DND-41 (cell line): ENCODE measurements at regions not wholly inside any gene's neighbourhood (a gene's known extent, or its start where the extent isn't known, plus 50 kb on each side); places are given as distances from the start of the nearest gene placed in this dataset.

Experiments used
- ATAC-seq: fragments of 200-7000 bp; cut with Tn5 transposase; 3 replicates; pipeline ENCODE4 v1.9.1; 2021; ENCODE audit warnings: low read depth; ENCODE audit not compliant: insufficient read depth
- DNase-seq: peaks from one replicate; pipeline ENCODE4 v3.0.0-alpha.2; 2020
- H2AFZ ChIP-seq: 2 replicates; pipeline ENCODE4 v1.6.0; 2012; ENCODE audit warnings: low read depth, low read length
- H3K27ac ChIP-seq: 2 replicates; pipeline ENCODE4 v1.5.1; 2012; ENCODE audit warnings: low read length, inconsistent platforms
- H3K27me3 ChIP-seq: fragments of 200-600 bp; sonication (generic); 2 replicates; pipeline ENCODE4 v1.6.0; 2012; ENCODE audit warnings: low read length, mild to moderate bottlenecking, inconsistent platforms; ENCODE audit not compliant: insufficient read depth, poor library complexity
- H3K36me3 ChIP-seq: 2 replicates; pipeline ENCODE4 v1.5.1; 2012; ENCODE audit warnings: low read length, inconsistent platforms; ENCODE audit not compliant: insufficient read depth
- H3K4me1 ChIP-seq: 2 replicates; pipeline ENCODE4 v1.5.1; 2012; ENCODE audit warnings: mild to moderate bottlenecking, low read length; ENCODE audit not compliant: insufficient read depth
- H3K4me2 ChIP-seq: 2 replicates; pipeline ENCODE4 v1.6.0; 2012; ENCODE audit warnings: mild to moderate bottlenecking, moderate library complexity, low read length, inconsistent platforms; ENCODE audit not compliant: insufficient read depth
- H3K4me3 ChIP-seq, 2 experiments: fragments of 200-600 bp in 1 of 2; shearing (Covaris generic) in 1 of 2; 2 replicates each; pipeline ENCODE4 v1.5.1; 2012 to 2016; ENCODE audit warnings: inconsistent platforms in 2 of 2, low read length in 2 of 2, mild to moderate bottlenecking in 2 of 2, low read depth in 1 of 2, moderate library complexity in 1 of 2
- H3K79me2 ChIP-seq: 2 replicates; pipeline ENCODE4 v1.6.0; 2012; ENCODE audit warnings: low read length, inconsistent platforms; ENCODE audit not compliant: insufficient read depth
- H3K9ac ChIP-seq: 2 replicates; pipeline ENCODE4 v1.6.0; 2012; ENCODE audit warnings: low read depth, mild to moderate bottlenecking, inconsistent platforms, low read length, moderate library complexity
- H3K9me3 ChIP-seq: 2 replicates; pipeline ENCODE4 v1.5.1; 2012; ENCODE audit warnings: low read length, moderate library complexity, mild to moderate bottlenecking, inconsistent platforms; ENCODE audit not compliant: insufficient read depth, severe bottlenecking
- H4K20me1 ChIP-seq: 2 replicates; pipeline ENCODE4 v1.6.0; 2012; ENCODE audit warnings: low read length; ENCODE audit not compliant: insufficient read depth
- EZH2 ChIP-seq: IDR thresholded peaks from 3 replicates; pipeline ENCODE4 v1.6.1; 2012; ENCODE audit warnings: borderline replicate concordance, low read depth, mild to moderate bottlenecking, moderate library complexity, low read length, inconsistent platforms; ENCODE audit not compliant: severe bottlenecking
- TF ChIP-seq, protein P1 (sequence below): IDR thresholded peaks from 2 replicates; pipeline ENCODE4 v1.5.1; 2012; ENCODE audit warnings: borderline replicate concordance, low read length, moderate library complexity, mild to moderate bottlenecking; ENCODE audit not compliant: poor library complexity, severe bottlenecking; ENCODE audit errors: extremely low read depth

DNA sequence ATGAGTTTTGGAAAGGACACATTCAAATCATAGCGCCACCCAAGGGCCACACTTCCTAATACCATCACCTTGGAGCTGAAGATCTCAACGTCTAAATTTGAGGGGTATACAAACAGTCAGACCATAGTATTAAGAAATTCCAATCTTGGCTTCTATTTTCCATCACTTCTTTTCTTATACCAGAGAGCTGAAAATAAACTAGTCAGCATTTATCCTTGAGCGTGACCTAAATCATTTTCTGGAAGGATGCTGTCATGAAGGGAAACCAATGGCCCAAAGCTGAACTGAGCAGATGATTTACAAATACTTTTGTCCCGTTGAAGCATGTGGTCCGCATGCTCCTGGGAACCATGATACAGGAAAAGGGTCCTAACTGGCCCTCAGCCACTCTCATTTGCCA is 921.9 kb downstream of the CCSER2 start:
- Histone ChIP-seq H2AFZ (no peak overlapping the region), H3K4me3 (no peak overlapping the region), H4K20me1 (no peaks in the 10 kb centered on the region), H3K79me2 (no peaks in the 10 kb centered on the region), H3K9me3 (no peaks in the 10 kb centered on the region), H3K27me3 (no peaks in the 10 kb centered on the region), H3K36me3 (no peaks in the 10 kb centered on the region), H3K4me2 (no peak overlapping the region), H3K27ac (no peak overlapping the region), H3K4me1 (no peaks in the 10 kb centered on the region), H3K9ac (no peak overlapping the region)
- no peak for TF ChIP-seq EZH2
- TF ChIP-seq, protein P1, sequence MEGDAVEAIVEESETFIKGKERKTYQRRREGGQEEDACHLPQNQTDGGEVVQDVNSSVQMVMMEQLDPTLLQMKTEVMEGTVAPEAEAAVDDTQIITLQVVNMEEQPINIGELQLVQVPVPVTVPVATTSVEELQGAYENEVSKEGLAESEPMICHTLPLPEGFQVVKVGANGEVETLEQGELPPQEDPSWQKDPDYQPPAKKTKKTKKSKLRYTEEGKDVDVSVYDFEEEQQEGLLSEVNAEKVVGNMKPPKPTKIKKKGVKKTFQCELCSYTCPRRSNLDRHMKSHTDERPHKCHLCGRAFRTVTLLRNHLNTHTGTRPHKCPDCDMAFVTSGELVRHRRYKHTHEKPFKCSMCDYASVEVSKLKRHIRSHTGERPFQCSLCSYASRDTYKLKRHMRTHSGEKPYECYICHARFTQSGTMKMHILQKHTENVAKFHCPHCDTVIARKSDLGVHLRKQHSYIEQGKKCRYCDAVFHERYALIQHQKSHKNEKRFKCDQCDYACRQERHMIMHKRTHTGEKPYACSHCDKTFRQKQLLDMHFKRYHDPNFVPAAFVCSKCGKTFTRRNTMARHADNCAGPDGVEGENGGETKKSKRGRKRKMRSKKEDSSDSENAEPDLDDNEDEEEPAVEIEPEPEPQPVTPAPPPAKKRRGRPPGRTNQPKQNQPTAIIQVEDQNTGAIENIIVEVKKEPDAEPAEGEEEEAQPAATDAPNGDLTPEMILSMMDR, result no peak
- ATAC-seq (no peak), DNase-seq (no peak)

DNA sequence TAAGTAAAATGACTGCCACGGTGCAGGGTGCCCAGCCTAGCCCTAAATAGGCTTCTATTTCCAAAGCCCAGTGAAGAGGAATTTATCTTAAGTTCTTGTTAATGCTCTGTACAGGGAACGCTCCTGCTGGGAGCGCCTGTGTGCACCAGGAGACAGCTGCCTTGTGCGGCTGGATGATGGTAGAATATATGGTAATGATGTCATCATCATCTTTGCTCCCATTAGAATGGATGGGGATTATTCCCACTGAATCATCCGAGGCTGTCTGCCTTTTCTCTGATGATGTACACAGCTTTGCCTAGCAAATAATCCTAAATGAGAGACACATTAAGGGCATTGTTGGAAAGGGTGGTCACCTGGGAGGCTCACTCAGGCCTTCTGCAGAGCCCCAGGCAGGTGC is 928.1 kb downstream of the CCSER2 start:
- Histone ChIP-seq H4K20me1 (no peaks in the 10 kb centered on the region), H3K4me2 (no peak overlapping the region), H3K4me1 (no peaks in the 10 kb centered on the region), H3K27me3 (no peaks in the 10 kb centered on the region), H3K4me3 (no peak overlapping the region), H2AFZ (no peak overlapping the region), H3K9ac (no peak overlapping the region), H3K79me2 (no peaks in the 10 kb centered on the region), H3K27ac (no peak overlapping the region), H3K9me3 (no peaks in the 10 kb centered on the region), H3K36me3 (no peaks in the 10 kb centered on the region)
- no peak for ATAC-seq
- DNase-seq, result no peak
- TF ChIP-seq, protein P1, result no peak
- TF ChIP-seq EZH2, result no peak

GRCh38 chr10:85259908-85260307 is 931.5 kb downstream of the CCSER2 start:
- ATAC-seq (no peak), DNase-seq (no peak)
- H3K79me2 ChIP-seq, result no peaks in the 10 kb centered on the region
- no peak overlapping the region for H3K9ac ChIP-seq
- H3K4me3 ChIP-seq, result no peak overlapping the region
- no peaks in the 10 kb centered on the region for H4K20me1 ChIP-seq
- H3K36me3 ChIP-seq, result no peaks in the 10 kb centered on the region
- TF ChIP-seq, protein P1, result no peak
- TF ChIP-seq EZH2, result no peak
- no peak overlapping the region for H3K4me2 ChIP-seq
- no peaks in the 10 kb centered on the region for H3K27me3 ChIP-seq
- H3K4me1 ChIP-seq, result no peaks in the 10 kb centered on the region
- H3K9me3 ChIP-seq, result no peaks in the 10 kb centered on the region
- H3K27ac ChIP-seq, result no peak overlapping the region
- no peak overlapping the region for H2AFZ ChIP-seq

GRCh38 chr10:85262992-85263391 is 934.6 kb downstream of the CCSER2 start:
- TF ChIP-seq EZH2, result no peak
- TF ChIP-seq, protein P1, result no peak
- ATAC-seq, result no peak
- no peaks in the 10 kb centered on the region for H3K4me1 ChIP-seq

More at GRCh38 chr10:85262992-85263391, 934.6 kb downstream of the CCSER2 start:
- no peaks in the 10 kb centered on the region for H3K36me3 ChIP-seq
- no peaks in the 10 kb centered on the region for H3K27me3 ChIP-seq
- H2AFZ ChIP-seq, result no peak overlapping the region
- no peak for DNase-seq
- H3K4me3 ChIP-seq, result no peak overlapping the region
- H3K27ac ChIP-seq, result no peak overlapping the region
- H3K9ac ChIP-seq, result no peak overlapping the region
- H3K9me3 ChIP-seq, result no peaks in the 10 kb centered on the region
- no peaks in the 10 kb centered on the region for H4K20me1 ChIP-seq
- no peak overlapping the region for H3K4me2 ChIP-seq
- H3K79me2 ChIP-seq, result no peaks in the 10 kb centered on the region
